Astrocyte of the spinal cord (primary cell): ENCODE measurements at regions not wholly inside any gene's neighbourhood (a gene's known extent, or its start where the extent isn't known, plus 50 kb on each side); places are given as distances from the start of the nearest gene placed in this dataset.

Experiments
- DNase-seq: peaks from one replicate; pipeline ENCODE4 v3.0.0; 2011; ENCODE audit warnings: low read depth, low spot score
- H3K4me3 ChIP-seq: 2 replicates; pipeline ENCODE4 v1.5.1; 2011; ENCODE audit warnings: low read depth, mild to moderate bottlenecking, low read length, moderate library complexity
- CTCF ChIP-seq: IDR thresholded peaks from 2 replicates; pipeline ENCODE4 v1.5.1; 2012; ENCODE audit warnings: low read depth, mild to moderate bottlenecking, low read length, inconsistent platforms
- in situ Hi-C: cut with HindIII; loops from 2 replicates; pipeline ENCODE4 v1.10.0; 2017; ENCODE audit warnings: low sequenced_read_pairs

- H3K4me3 ChIP-seq, result no peak overlapping the region
- in situ Hi-C loops, result no loop called here
- DNase-seq, result no peak
- TF ChIP-seq CTCF, result no peak
These were observed 299.1 kb upstream of the ANKRD50 start for GRCh38 chr4:125011646-125012045.

- in situ Hi-C loops, result no loop called here
- H3K4me3 ChIP-seq, result no peak overlapping the region
- DNase-seq, result no peak
- no peak for TF ChIP-seq CTCF
These were observed 298.4 kb upstream of the ANKRD50 start for GRCh38 chr4:125010796-125011503.

- no peak overlapping the region for H3K4me3 ChIP-seq
- DNase-seq, result no peak
- no peak for TF ChIP-seq CTCF
- in situ Hi-C loops, result no loop called here
These were observed 296.1 kb upstream of the ANKRD50 start for GRCh38 chr4:125008676-125009075.

- in situ Hi-C loops, result no loop called here
- DNase-seq, result no peak
- H3K4me3 ChIP-seq, result no peak overlapping the region
- no peak for TF ChIP-seq CTCF
These were observed 292.1 kb upstream of the ANKRD50 start for GRCh38 chr4:125004676-125005075.

GRCh38 chr4:125003840-125004239 is 291.3 kb upstream of the ANKRD50 start:
- DNase-seq, result no peak
- TF ChIP-seq CTCF, result no peak
- no peak overlapping the region for H3K4me3 ChIP-seq
- in situ Hi-C loops, result no loop called here

GRCh38 chr4:124997991-124998390 is 285.5 kb upstream of the ANKRD50 start:
- DNase-seq, result no peak
- no peak overlapping the region for H3K4me3 ChIP-seq
- in situ Hi-C loops, result no loop called here
- no peak for TF ChIP-seq CTCF

- in situ Hi-C loops, result no loop called here
- DNase-seq, result no peak
- no peak overlapping the region for H3K4me3 ChIP-seq
- no peak for TF ChIP-seq CTCF
These were observed 284.6 kb upstream of the ANKRD50 start for GRCh38 chr4:124997124-124997523.
